HG03342 (cell line): ENCODE measurements at regions not wholly inside any gene's neighbourhood (a gene's known extent, or its start where the extent isn't known, plus 50 kb on each side); places are given as distances from the start of the nearest gene placed in this dataset.
"Not testable (repeated sequence)": the region's sequence is repeated elsewhere in the genome, so short reads cannot be mapped to it uniquely, and the experiment has no call there.

ENCODE experiments used
- ATAC-seq: cut with Tn5 transposase; IDR thresholded peaks from one replicate; pipeline ENCODE4 v1.9.1; 2021; ENCODE audit warnings: mild to moderate bottlenecking, moderate library complexity; ENCODE audit not compliant: unreplicated experiment

GRCh38 chr15:20309966-20310365, 231.6 kb downstream of the GOLGA6L6 start:
- not testable (repeated sequence) for ATAC-seq

GRCh38 chr15:20309395-20309794, 232.2 kb downstream of the GOLGA6L6 start:
- ATAC-seq: not testable (repeated sequence)

- not testable (repeated sequence) for ATAC-seq
Observed at GRCh38 chr15:20308027-20308690, 233.4 kb downstream of the GOLGA6L6 start.

- not testable (repeated sequence) for ATAC-seq
Observed at GRCh38 chr15:20307137-20307536, 234.5 kb downstream of the GOLGA6L6 start.

- not testable (repeated sequence) for ATAC-seq
Observed at GRCh38 chr15:20306497-20307106, 235.0 kb downstream of the GOLGA6L6 start.

GRCh38 chr15:20305912-20306311, 235.7 kb downstream of the GOLGA6L6 start:
- ATAC-seq: not testable (repeated sequence)

GRCh38 chr15:20305015-20305465, 236.6 kb downstream of the GOLGA6L6 start:
- not testable (repeated sequence) for ATAC-seq

- not testable (repeated sequence) for ATAC-seq
Observed at GRCh38 chr15:20304282-20305014, 237.2 kb downstream of the GOLGA6L6 start.

- not testable (repeated sequence) for ATAC-seq
Observed at GRCh38 chr15:20303248-20304171, 238.1 kb downstream of the GOLGA6L6 start.

- not testable (repeated sequence) for ATAC-seq
Observed at GRCh38 chr15:20302141-20303069, 239.2 kb downstream of the GOLGA6L6 start.

GRCh38 chr15:20301471-20302081, 240.0 kb downstream of the GOLGA6L6 start:
- not testable (repeated sequence) for ATAC-seq

- ATAC-seq: not testable (repeated sequence)
Observed at GRCh38 chr15:20301041-20301390, 240.6 kb downstream of the GOLGA6L6 start.

GRCh38 chr15:20300351-20301040, 241.1 kb downstream of the GOLGA6L6 start:
- not testable (repeated sequence) for ATAC-seq

- ATAC-seq: not testable (repeated sequence)
Observed at GRCh38 chr15:20297603-20298123, 243.9 kb downstream of the GOLGA6L6 start.

- ATAC-seq: not testable (repeated sequence)
Observed at GRCh38 chr15:20296261-20296660, 245.3 kb downstream of the GOLGA6L6 start.

GRCh38 chr15:20295238-20295811, 246.3 kb downstream of the GOLGA6L6 start:
- ATAC-seq: no peak

GRCh38 chr15:20294651-20295237, 246.9 kb downstream of the GOLGA6L6 start:
- ATAC-seq: no peak
